Tibial artery (tissue), 4 donors: ENCODE measurements at regions not wholly inside any gene's neighbourhood (a gene's known extent, or its start where the extent isn't known, plus 50 kb on each side); places are given as distances from the start of the nearest gene placed in this dataset.
A peak's percentile ranks its signal among the peaks of the same experiment; 100 is the strongest.

Source experiments
- DNase-seq, 2 donors: peaks; one replicate each; pipeline ENCODE4 v3.0.0-alpha.2; 2019
- H3K27ac ChIP-seq, 2 donors: fragments of 200-600 bp; sonication (generic) in 1 of 2; 1 replicate in 1 of 2; 2 replicates in 1 of 2; pipeline ENCODE4 v1.5.1; 2018 to 2019; ENCODE audit warnings: mild to moderate bottlenecking in 1 of 2
- H3K27me3 ChIP-seq, 2 donors: fragments of 200-600 bp; sonication (generic) in 1 of 2; one replicate each; pipeline versions ENCODE4 v1.5.1 to v1.6.0; 2016 to 2019
- H3K36me3 ChIP-seq, 3 donors: fragments of 200-600 bp; sonication (generic) in 2 of 3; one replicate each; pipeline ENCODE4 v1.5.1; 2016 to 2019; ENCODE audit warnings: mild to moderate bottlenecking in 2 of 3
- H3K4me1 ChIP-seq, 4 donors: fragments of 200-600 bp; sonication (generic) in 2 of 4; 1 replicate in 3 of 4; 2 replicates in 1 of 4; pipeline ENCODE4 v1.5.1; 2016 to 2019
- H3K4me3 ChIP-seq, 2 donors: fragments of 200-600 bp; sonication (generic) in 1 of 2; 1 replicate in 1 of 2; 2 replicates in 1 of 2; pipeline ENCODE4 v1.5.1; 2018 to 2019; ENCODE audit warnings: mild to moderate bottlenecking in 2 of 2
- H3K9me3 ChIP-seq, 3 donors: fragments of 200-600 bp; sonication (generic) in 1 of 3; one replicate each; pipeline ENCODE4 v1.5.1; 2016 to 2019
- intact Hi-C: fragments of 100-400 bp; cut with DNase I; formaldehyde crosslinking; loops from one replicate; pipeline ENCODE4 v1.15.0; 2023; ENCODE audit warnings: low total_unique reads
- TF ChIP-seq, protein P1 (sequence below), 2 experiments: fragments of 200-600 bp in 1 of 2; fragments of 450-650 bp in 1 of 2; IDR thresholded peaks; one replicate each; pipeline ENCODE4 v1.5.1; 2017 to 2019; ENCODE audit warnings: antibody characterized with exemption in 2 of 2, mild to moderate bottlenecking in 1 of 2, moderate library complexity in 1 of 2

DNA sequence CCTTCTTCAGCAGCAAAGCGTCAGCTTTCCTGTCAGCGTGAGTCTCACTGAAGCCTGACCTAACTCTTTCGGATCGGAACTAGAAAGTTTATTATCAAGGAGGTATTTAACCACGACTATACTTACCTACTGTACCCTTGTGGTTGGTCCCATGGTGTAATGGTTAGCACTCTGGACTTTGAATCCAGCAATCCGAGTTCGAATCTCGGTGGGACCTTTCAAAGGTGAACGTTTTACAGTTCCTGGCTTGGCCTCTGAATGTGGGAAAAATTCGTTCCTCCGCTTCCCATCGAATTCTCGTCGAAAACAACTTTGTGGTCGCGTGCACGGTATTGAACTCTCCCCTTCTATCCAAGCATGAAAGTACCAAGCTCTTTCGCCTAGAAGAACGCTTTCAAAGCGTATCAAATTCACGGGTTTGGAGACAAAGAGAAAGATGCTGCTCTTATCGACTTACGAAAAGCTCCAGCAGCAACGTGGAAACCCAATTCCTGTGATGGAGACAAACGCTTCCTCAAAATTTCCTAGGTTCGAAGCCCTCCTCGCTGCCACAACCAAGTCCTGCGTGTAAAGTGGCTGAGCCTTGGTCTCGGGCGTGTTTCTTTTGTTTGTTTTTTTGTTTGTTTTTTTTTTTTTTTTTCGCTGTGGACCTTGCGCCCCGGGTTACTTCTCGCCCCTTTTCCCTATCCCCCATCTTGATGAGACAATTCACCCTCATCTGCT, 63.7 kb downstream of the GPX5 start:
- no peak overlapping the region for H3K27ac ChIP-seq
- TF ChIP-seq, protein P1, sequence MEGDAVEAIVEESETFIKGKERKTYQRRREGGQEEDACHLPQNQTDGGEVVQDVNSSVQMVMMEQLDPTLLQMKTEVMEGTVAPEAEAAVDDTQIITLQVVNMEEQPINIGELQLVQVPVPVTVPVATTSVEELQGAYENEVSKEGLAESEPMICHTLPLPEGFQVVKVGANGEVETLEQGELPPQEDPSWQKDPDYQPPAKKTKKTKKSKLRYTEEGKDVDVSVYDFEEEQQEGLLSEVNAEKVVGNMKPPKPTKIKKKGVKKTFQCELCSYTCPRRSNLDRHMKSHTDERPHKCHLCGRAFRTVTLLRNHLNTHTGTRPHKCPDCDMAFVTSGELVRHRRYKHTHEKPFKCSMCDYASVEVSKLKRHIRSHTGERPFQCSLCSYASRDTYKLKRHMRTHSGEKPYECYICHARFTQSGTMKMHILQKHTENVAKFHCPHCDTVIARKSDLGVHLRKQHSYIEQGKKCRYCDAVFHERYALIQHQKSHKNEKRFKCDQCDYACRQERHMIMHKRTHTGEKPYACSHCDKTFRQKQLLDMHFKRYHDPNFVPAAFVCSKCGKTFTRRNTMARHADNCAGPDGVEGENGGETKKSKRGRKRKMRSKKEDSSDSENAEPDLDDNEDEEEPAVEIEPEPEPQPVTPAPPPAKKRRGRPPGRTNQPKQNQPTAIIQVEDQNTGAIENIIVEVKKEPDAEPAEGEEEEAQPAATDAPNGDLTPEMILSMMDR (IDR thresholded peaks at IDR 0.05), result no peak

DNA sequence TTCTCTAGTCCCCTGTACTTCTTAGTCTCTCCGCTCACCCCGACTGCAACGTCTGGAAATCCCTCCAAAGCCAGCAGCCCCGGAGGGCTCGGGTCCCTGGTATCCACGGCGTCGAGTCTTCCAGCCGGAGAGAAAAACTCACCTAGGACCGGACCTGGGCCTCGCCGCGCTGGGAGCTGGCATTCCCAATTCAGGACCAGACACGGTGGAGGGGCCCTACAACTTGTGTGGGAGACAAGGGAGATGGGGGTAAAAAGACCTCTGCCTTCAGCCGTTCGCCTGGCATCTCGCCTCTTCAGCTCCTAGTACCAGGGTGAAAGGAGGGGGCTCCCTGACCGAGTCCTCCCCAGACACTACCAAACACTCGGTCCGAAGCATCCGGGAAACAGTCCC, 64.3 kb downstream of the GPX5 start:
- no peak for DNase-seq
- Histone ChIP-seq H3K4me1 (peaks cover 0 to 16% (median 10%) of the 10 kb centered on the region in 4 donors), H3K9me3 (no peaks in the 10 kb centered on the region), H3K36me3 (no peaks in the 10 kb centered on the region), H3K27ac (no peak overlapping the region), H3K4me3 (peak overlapping the region in 1 of 2 donors; percentile 9), H3K27me3 (peaks cover 0 to 21% of the 10 kb centered on the region in 2 donors)
- TF ChIP-seq, protein P1 (IDR thresholded peaks at IDR 0.05), result no peak
- intact Hi-C loops, result no loop called here

More for the DNA sequence above, 63.7 kb downstream of the GPX5 start:
- intact Hi-C loops, result no loop called here
- Histone ChIP-seq H3K27me3 (peaks cover 0 to 21% of the 10 kb centered on the region in 2 donors), H3K4me3 (peak overlapping the region in 1 of 2 donors; percentile 9), H3K9me3 (no peaks in the 10 kb centered on the region), H3K36me3 (no peaks in the 10 kb centered on the region), H3K4me1 (peaks cover 0 to 16% (median 10%) of the 10 kb centered on the region in 4 donors)
- DNase-seq, result no peak

DNA sequence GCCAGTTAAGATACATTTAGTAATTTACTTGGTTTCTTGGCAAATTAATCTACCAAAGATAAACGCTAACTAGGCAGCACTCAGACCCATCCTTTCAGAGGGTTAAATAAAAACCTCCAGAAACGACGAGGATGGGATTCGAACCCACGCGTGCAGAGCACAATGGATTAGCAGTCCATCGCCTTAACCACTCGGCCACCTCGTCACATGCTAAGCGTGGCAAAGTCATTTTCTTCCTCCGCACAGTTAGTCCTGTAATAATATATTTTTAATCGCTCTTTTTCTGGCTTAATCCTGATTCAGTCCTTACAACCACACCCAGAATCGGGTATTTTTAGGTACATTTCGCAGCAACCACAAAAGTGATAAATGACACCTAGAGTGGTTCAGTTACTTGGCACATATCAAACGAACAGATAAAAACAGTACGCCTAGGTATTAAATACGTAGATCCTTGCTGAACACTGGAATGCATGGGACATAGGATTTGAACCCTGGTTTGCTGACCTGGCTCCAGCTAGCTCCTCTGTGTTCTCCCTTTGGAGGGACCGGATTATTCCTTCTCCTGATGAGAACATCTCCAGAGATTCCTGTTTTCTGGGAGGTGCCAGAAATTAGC, 71.6 kb downstream of the GPX5 start:
- Histone ChIP-seq H3K27me3 (peaks cover 0 to 3% of the 10 kb centered on the region in 2 donors), H3K27ac (no peak overlapping the region), H3K36me3 (no peaks in the 10 kb centered on the region), H3K4me3 (no peak overlapping the region), H3K9me3 (no peaks in the 10 kb centered on the region), H3K4me1 (no peaks in the 10 kb centered on the region)
- TF ChIP-seq, protein P1 (IDR thresholded peaks at IDR 0.05), result no peak
- intact Hi-C loops, result no loop called here
- DNase-seq, result no peak

DNA sequence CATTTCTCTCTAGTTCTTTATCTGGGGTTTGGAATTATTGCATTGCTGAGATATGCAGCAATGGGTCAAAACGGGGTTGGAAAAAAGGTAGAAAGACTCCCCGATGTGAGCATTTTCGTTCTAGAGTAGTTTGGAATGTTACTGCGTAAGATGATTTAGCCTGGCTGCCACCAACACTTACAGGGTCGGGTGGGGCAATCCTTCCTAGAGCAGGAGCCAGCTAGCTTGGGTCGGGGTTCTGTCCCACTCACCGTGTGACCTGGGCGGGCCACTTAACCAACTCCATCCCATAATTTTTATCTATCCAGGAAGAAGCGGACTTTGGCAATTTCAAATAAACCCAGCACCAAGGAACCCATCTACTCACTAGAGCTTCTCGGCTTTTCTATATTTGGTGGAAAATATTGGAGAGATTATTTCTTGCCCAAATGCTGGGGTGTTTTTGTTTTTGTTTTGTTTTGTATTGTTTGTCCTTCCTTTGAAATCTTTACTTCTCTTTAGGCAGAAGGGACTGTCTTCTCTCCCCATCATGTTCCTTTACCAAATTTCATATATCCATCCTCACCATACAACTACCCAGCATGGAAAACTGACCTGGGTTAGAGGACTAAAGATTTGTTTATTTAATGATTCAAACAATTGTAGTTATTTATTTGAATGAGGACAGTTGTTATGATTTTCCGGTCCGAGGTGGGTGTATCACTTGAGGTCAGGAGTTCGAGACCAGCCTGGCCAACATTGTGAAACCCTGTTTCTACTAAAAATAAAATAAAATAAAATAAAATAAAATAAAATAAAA, 72.4 kb downstream of the GPX5 start:
- Histone ChIP-seq H3K9me3 (no peaks in the 10 kb centered on the region), H3K36me3 (no peaks in the 10 kb centered on the region), H3K27me3 (peaks cover 0 to 3% of the 10 kb centered on the region in 2 donors), H3K4me1 (no peaks in the 10 kb centered on the region), H3K4me3 (no peak overlapping the region), H3K27ac (no peak overlapping the region)
- intact Hi-C loops, result no loop called here
- no peak for DNase-seq
- TF ChIP-seq, protein P1 (IDR thresholded peaks at IDR 0.05), result no peak

DNA sequence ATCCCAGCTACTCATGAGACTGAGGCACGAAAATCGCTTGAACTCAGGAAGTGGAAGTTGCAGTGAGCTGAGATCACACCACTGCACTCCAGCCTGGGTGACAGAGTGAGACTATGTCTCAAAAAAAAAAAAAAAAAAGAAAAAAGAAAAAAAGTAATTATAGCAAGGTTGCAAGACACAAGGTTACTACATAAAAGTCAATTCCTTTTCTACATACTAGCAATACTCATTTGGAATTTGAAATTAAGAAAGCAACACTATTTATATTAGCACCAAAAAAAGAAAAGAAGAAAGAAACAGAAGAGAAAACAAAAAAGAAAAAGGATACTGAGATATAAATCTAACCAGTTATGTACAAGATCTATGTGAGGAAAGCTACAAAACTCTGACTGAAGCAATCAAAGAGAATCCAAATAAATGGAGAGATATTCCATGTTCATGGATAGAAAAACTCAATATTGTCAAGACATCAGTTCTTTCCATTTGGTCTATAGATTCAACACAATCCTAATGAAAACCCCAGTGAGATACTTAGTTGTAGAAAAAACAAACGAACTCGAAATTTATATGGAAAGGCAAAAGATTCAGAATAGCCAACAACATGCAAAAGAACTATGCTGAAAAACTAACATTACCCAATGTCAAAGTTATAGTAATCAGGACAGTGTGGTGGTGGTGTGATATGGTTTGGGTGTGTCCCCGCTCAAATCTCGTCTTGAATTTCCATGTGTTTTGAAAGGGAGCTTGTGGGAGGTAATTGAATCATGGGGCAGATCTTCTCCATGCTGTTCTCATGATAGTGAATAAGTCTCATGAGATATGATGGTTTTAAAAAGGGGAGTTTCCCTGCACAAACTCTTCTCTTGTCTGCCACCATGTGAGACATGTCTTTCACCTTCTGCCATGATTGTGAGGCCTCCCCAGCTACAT, 73.3 kb downstream of the GPX5 start:
- TF ChIP-seq, protein P1 (IDR thresholded peaks at IDR 0.05), result no peak
- Histone ChIP-seq H3K27ac (no peak overlapping the region), H3K36me3 (no peaks in the 10 kb centered on the region), H3K9me3 (no peaks in the 10 kb centered on the region), H3K4me3 (no peak overlapping the region), H3K27me3 (no peaks in the 10 kb centered on the region), H3K4me1 (no peaks in the 10 kb centered on the region)
- intact Hi-C loops, result no loop called here
- no peak for DNase-seq
